ENCODE measurements at regions not wholly inside any gene's neighbourhood (a gene's known extent, or its start where the extent isn't known, plus 50 kb on each side); places are given as distances from the start of the nearest gene placed in this dataset.

DNA sequence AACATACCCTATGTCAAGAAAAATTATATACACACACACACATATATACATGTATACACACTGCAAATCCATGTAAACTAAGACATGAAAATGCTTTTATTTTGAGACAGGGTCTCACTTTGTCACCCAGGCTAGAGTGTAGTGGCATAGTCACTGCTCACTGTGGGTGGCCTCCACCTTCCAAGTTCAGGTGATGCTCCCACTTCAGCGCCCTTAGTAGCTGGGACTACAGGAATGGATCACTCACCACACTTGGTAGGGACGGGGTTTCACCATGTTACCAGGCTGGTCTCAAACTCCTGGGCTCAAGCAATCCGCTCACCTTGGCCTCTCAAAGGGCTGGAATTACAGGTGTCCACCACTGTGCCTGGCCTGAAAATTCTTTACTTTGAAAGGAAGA is 617.6 kb downstream of the NYAP2 start:
- TF ChIP-seq, protein P1, sequence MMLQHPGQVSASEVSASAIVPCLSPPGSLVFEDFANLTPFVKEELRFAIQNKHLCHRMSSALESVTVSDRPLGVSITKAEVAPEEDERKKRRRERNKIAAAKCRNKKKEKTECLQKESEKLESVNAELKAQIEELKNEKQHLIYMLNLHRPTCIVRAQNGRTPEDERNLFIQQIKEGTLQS (IDR thresholded peaks at IDR 0.05) = no peak
- TF ChIP-seq, protein P2, sequence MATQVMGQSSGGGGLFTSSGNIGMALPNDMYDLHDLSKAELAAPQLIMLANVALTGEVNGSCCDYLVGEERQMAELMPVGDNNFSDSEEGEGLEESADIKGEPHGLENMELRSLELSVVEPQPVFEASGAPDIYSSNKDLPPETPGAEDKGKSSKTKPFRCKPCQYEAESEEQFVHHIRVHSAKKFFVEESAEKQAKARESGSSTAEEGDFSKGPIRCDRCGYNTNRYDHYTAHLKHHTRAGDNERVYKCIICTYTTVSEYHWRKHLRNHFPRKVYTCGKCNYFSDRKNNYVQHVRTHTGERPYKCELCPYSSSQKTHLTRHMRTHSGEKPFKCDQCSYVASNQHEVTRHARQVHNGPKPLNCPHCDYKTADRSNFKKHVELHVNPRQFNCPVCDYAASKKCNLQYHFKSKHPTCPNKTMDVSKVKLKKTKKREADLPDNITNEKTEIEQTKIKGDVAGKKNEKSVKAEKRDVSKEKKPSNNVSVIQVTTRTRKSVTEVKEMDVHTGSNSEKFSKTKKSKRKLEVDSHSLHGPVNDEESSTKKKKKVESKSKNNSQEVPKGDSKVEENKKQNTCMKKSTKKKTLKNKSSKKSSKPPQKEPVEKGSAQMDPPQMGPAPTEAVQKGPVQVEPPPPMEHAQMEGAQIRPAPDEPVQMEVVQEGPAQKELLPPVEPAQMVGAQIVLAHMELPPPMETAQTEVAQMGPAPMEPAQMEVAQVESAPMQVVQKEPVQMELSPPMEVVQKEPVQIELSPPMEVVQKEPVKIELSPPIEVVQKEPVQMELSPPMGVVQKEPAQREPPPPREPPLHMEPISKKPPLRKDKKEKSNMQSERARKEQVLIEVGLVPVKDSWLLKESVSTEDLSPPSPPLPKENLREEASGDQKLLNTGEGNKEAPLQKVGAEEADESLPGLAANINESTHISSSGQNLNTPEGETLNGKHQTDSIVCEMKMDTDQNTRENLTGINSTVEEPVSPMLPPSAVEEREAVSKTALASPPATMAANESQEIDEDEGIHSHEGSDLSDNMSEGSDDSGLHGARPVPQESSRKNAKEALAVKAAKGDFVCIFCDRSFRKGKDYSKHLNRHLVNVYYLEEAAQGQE (IDR thresholded peaks at IDR 0.05) = no peak
- TF ChIP-seq FOXA2 (IDR thresholded peaks at IDR 0.05) (no peak), GABPA (IDR thresholded peaks at IDR 0.05 in 1 of 2, conservative IDR thresholded peaks at IDR 0.05 in 1 of 2) (no peak), RXRA (IDR thresholded peaks at IDR 0.05) (no peak), RAD21 (IDR thresholded peaks at IDR 0.05) (no peak), EGR1 (IDR thresholded peaks at IDR 0.05; ENCODE audit: low read depth in 2 of 2) (no peak), TAF1 (conservative IDR thresholded peaks at IDR 0.05) (no peak), JUND (IDR thresholded peaks at IDR 0.05) (no peak), YY1 (IDR thresholded peaks at IDR 0.05) (no peak), SP1 (IDR thresholded peaks at IDR 0.05) (no peak), HNF4G (IDR thresholded peaks at IDR 0.05) (no peak), NR2F2 (IDR thresholded peaks at IDR 0.05) (no peak), HNF4A (conservative IDR thresholded peaks at IDR 0.05) (no peak), FOXA1 (IDR thresholded peaks at IDR 0.05) (no peak)
- TF ChIP-seq, protein P3, sequence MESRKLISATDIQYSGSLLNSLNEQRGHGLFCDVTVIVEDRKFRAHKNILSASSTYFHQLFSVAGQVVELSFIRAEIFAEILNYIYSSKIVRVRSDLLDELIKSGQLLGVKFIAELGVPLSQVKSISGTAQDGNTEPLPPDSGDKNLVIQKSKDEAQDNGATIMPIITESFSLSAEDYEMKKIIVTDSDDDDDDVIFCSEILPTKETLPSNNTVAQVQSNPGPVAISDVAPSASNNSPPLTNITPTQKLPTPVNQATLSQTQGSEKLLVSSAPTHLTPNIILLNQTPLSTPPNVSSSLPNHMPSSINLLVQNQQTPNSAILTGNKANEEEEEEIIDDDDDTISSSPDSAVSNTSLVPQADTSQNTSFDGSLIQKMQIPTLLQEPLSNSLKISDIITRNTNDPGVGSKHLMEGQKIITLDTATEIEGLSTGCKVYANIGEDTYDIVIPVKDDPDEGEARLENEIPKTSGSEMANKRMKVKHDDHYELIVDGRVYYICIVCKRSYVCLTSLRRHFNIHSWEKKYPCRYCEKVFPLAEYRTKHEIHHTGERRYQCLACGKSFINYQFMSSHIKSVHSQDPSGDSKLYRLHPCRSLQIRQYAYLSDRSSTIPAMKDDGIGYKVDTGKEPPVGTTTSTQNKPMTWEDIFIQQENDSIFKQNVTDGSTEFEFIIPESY (IDR thresholded peaks at IDR 0.05) = no peak
- TF ChIP-seq, protein P4, sequence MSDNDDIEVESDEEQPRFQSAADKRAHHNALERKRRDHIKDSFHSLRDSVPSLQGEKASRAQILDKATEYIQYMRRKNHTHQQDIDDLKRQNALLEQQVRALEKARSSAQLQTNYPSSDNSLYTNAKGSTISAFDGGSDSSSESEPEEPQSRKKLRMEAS (IDR thresholded peaks at IDR 0.05) = no peak
- TF ChIP-seq, protein P5, sequence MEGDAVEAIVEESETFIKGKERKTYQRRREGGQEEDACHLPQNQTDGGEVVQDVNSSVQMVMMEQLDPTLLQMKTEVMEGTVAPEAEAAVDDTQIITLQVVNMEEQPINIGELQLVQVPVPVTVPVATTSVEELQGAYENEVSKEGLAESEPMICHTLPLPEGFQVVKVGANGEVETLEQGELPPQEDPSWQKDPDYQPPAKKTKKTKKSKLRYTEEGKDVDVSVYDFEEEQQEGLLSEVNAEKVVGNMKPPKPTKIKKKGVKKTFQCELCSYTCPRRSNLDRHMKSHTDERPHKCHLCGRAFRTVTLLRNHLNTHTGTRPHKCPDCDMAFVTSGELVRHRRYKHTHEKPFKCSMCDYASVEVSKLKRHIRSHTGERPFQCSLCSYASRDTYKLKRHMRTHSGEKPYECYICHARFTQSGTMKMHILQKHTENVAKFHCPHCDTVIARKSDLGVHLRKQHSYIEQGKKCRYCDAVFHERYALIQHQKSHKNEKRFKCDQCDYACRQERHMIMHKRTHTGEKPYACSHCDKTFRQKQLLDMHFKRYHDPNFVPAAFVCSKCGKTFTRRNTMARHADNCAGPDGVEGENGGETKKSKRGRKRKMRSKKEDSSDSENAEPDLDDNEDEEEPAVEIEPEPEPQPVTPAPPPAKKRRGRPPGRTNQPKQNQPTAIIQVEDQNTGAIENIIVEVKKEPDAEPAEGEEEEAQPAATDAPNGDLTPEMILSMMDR (IDR thresholded peaks at IDR 0.05; ENCODE audit: low read depth, low read length, missing input control) = no peak
- Histone ChIP-seq H3K4me3 (ENCODE audit: low read depth in 1 of 3, low read length in 3 of 3) (no peak overlapping the region), H3K9ac (ENCODE audit: low read depth in 1 of 2, low read length in 2 of 2) (no peak overlapping the region), H3K36me3 (ENCODE audit: control insufficient read depth in 4 of 4, insufficient read depth in 3 of 4, low read depth in 1 of 4, low read length in 3 of 4) (no peaks in the 10 kb centered on the region), H3K4me1 (ENCODE audit: control insufficient read depth in 4 of 4, insufficient read depth in 4 of 4, low read length in 3 of 4) (no peaks in the 10 kb centered on the region), H3K9me3 (ENCODE audit: control insufficient read depth in 4 of 4, low read length in 3 of 4) (peaks cover 0 to 5% (median 0%) of the 10 kb centered on the region in 4 donors), H3K27me3 (ENCODE audit: control insufficient read depth in 4 of 4, insufficient read depth in 4 of 4, low read length in 3 of 4) (no peaks in the 10 kb centered on the region), H3K27ac (ENCODE audit: low read depth in 1 of 2, low read length in 2 of 2) (no peak overlapping the region)
- no peak for DNase-seq (ENCODE audit: low spot score)
- 95% methylated on average over 3 of the region's 3 CpGs for WGBS

Data from liver (tissue), 8 donors.